ENCODE measurements at regions not wholly inside any gene's neighbourhood (a gene's known extent, or its start where the extent isn't known, plus 50 kb on each side); places are given as distances from the start of the nearest gene placed in this dataset.

- DNase-seq (ENCODE audit: low spot score): no peak
Observed at GRCh38 chr12:43095669-43096280, 456.2 kb downstream of the ADAMTS20 start.

- no peak for DNase-seq (ENCODE audit: low spot score)
Observed at GRCh38 chr12:43094886-43095575, 457.0 kb downstream of the ADAMTS20 start.

GRCh38 chr12:43090981-43091380, 461.0 kb downstream of the ADAMTS20 start:
- no peak for DNase-seq (ENCODE audit: low spot score)

- no peak for DNase-seq (ENCODE audit: low spot score)
Observed at GRCh38 chr12:43087195-43088091, 464.6 kb downstream of the ADAMTS20 start.

GRCh38 chr12:43079476-43079875, 472.5 kb downstream of the ADAMTS20 start:
- DNase-seq (ENCODE audit: low spot score): no peak

- DNase-seq (ENCODE audit: low spot score): no peak
Observed at GRCh38 chr12:43078976-43079375, 473.0 kb downstream of the ADAMTS20 start.

GRCh38 chr12:43072431-43072830, 479.6 kb downstream of the ADAMTS20 start:
- no peak for DNase-seq (ENCODE audit: low spot score)

DNA sequence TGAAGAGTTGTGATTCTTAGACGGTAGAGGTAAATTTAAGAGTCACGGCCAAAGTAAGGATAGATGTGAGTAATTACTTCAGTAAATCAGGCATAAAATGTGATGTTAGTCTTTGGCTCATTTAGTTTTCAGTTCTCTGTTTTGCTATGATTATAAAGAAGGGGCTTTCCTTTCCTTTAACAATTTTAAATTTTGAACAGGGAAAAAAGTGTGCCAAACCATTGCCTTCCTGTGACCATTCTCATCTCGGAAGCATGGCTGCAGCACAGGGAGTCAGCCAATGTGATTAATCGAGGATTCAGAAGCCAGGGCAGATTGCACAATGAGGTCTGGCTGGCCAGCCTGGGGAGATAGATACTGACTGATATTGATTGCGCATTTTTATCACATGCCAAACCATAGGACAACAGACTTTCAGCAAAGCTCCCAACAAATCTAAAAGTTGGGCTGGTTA, 480.2 kb upstream of the PRICKLE1 start:
- DNase-seq (ENCODE audit: low spot score): no peak

DNA sequence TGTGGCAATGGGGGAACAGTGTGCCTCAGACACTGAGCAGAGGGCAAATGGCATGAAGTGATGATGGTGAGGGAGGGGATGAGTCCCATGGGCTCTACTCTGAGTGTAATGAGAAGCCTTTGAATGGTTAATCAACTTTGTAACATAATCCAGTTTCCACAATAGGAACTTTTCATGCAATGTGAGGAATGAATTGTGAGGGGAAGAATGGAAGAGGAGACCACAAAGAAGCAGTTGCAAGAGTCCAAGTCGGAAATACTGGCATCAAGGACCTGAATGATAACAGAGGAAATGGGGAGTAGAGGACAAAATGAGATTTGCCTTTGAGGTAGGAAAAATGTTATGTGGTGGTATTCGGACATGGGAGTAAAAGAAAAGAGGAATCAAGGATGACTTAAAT, 476.9 kb upstream of the PRICKLE1 start:
- DNase-seq (ENCODE audit: low spot score): no peak

- DNase-seq (ENCODE audit: low spot score): peak; percentile 47
Observed at GRCh38 chr12:43063650-43064049, 474.1 kb upstream of the PRICKLE1 start.

DNA sequence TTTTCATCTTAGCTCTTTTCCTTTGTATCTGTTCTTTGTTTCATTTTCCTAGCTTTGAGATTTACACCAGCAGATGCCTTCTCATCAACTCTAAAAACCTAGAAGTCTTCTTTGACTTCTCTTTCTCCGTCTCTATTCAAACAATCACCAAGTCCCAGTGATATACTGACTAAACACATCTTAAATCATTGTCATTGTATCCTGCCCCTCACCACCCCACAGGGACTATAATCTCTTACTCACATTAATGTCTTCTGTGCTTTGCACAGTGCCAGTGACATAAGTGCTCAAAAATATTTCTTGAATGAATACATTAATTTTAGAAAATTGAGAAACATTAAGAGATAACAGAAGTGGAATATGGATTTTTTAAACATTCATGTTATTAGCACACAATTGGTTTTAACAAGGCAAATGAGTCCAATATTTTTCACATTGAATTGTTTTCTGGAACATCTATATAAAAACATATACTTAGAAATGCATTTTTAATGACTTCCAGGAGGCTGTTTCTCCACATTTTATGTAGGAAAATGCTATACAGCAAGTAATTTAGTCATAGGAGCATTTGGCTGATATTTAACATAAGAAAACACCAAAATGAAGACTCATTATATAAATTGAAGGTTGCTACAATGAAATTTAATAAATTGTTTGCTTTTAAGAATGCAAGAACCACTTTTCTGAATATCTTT, 472.8 kb upstream of the PRICKLE1 start:
- DNase-seq (ENCODE audit: low spot score): no peak

GRCh38 chr12:43060742-43061141, 471.2 kb upstream of the PRICKLE1 start:
- no peak for DNase-seq (ENCODE audit: low spot score)

DNA sequence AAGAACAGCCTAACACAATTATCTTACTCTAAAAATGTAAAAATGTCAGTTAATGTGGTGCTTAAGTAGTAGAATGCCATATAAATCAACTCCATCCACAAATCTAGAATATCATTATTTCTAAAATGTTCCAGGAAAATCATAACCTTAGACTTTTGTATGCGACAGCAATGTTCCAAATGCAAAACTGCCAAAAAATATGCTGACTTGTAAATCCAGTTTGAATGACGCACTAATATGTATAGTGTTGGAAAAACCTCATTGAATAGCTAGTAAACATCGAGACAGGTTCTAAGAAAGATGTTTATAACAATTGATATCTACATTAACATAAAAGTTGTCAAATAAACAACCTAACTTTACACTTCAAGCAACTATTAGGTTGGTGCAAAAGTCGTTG, 469.1 kb upstream of the PRICKLE1 start:
- no peak for DNase-seq (ENCODE audit: low spot score)

DNA sequence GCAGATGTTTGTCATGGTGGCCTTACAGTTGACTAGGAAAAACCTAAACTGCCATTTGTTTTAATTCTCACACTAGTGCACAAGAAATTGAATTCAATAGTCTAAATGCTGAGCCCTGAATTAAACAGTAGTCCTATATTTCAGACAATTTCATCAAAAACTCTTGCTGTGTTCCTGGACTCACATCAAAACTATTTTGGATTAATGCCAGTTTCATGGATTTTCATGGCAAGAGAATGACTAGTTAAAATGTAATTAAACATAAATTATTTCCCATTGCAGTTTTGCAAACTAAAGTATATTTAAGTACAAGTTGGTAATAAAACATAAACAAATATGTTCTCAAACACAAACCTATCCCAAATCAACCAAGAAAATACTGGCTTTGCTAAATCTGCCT, 468.0 kb upstream of the PRICKLE1 start:
- peak; percentile 33 for DNase-seq (ENCODE audit: low spot score)

- no peak for DNase-seq (ENCODE audit: low spot score)
Observed at GRCh38 chr12:43054085-43054484, 464.5 kb upstream of the PRICKLE1 start.

DNA sequence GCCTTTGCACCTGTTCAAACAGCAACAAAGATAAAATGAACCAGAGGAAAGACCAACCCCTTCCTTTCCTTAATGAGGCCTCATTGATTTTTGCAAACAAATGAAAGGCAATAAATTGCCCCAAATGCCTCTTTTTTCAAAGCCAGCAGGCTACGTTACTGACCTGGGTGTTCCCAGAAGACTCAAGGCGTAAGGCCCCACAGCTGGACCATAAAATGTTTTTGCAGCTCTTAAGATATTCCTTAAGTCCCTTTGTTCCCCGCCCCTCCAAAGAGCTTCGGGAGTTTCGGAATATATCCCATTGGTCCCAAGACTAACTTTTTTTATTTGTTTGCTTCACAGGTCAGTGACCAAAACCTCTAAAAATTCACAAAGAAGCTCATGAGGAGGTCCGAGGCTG, 462.9 kb upstream of the PRICKLE1 start:
- DNase-seq (ENCODE audit: low spot score): no peak

DNA sequence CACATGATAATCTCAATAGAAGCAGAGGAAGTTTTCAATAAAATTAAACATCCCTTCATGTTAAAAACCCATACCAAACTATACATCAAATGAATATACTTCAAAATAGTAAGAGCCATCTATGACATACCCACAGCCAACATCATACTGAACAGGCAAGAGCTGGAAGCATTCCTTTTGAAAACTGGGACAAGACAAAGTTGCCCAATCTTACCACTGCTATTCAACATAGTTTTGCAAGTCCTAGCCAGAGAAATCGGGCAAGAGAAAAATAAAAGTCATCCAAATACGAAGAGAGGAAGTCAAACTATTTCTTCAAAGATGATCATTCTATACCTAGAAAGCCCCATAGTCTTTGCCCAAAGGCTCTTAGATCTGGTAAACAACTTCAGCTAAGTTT, 454.7 kb upstream of the PRICKLE1 start:
- DNase-seq (ENCODE audit: low spot score): no peak

DNA sequence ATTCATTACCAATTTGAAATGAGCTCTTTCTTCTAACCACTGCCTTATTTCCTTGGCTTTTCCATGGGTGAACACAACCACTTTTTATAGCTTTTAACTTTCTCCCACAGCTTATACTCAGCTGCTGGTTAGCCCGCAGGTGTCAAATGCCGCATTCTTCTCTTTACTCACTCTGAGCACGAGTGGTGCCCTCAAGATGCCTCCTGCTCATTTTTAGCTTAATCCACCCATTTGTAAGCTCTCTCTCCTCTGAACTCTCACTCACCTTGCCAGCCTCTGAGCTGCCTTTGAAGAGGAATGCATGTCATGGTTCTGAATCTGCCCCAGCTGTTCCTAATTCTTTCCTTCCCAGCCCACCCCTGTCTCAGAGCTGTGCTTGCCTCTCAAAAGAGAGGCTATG, 449.4 kb upstream of the PRICKLE1 start:
- no peak for DNase-seq (ENCODE audit: low spot score)

DNA sequence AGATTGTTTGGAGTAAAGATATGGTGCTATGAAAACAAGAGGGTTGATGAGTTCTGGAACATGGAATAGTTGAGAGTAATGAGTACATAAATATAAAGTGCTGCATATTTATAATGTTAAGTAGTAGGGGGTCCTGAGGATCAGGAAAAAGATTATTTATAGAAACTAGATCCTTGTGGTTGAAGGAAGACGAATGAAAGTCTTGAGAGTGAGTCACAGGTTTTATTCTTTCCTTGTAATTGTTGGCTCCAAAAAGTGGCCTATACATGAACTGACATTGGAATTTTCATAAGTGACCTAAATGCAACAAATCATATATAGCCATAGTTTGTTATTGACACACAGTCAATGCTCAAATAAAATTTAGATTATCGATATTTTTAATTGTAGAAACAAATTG, 440.4 kb upstream of the PRICKLE1 start:
- DNase-seq (ENCODE audit: low spot score): no peak

GRCh38 chr12:43028826-43029225, 439.3 kb upstream of the PRICKLE1 start:
- no peak for DNase-seq (ENCODE audit: low spot score)

GRCh38 chr12:43022838-43023237, 433.3 kb upstream of the PRICKLE1 start:
- DNase-seq (ENCODE audit: low spot score): no peak

- DNase-seq (ENCODE audit: low spot score): peak; percentile 12
Observed at GRCh38 chr12:43015090-43015737, 425.7 kb upstream of the PRICKLE1 start.

Data from kidney tubule cell (primary cell).